Osteoblast (primary cell): ENCODE measurements at regions not wholly inside any gene's neighbourhood (a gene's known extent, or its start where the extent isn't known, plus 50 kb on each side); places are given as distances from the start of the nearest gene placed in this dataset.

Experiments used
- DNase-seq: peaks from one replicate; pipeline ENCODE4 v3.0.0; 2011; ENCODE audit warnings: low spot score, mixed read lengths; ENCODE audit not compliant: insufficient read length; ENCODE audit errors: missing footprints
- H2AFZ ChIP-seq: 2 replicates; pipeline ENCODE4 v1.6.0; 2011; ENCODE audit warnings: mild to moderate bottlenecking, low read length
- H3K27ac ChIP-seq: 2 replicates; pipeline ENCODE4 v1.5.1; 2011; ENCODE audit warnings: mild to moderate bottlenecking, low read depth, low read length, moderate library complexity
- H3K27me3 ChIP-seq: 2 replicates; pipeline ENCODE4 v1.6.0; 2012; ENCODE audit warnings: mild to moderate bottlenecking, control low read depth, inconsistent platforms, low read length, moderate library complexity; ENCODE audit not compliant: insufficient read depth
- H3K36me3 ChIP-seq: 2 replicates; pipeline ENCODE4 v1.5.1; 2011; ENCODE audit warnings: mild to moderate bottlenecking, low read length, control low read depth, moderate library complexity; ENCODE audit not compliant: insufficient read depth
- H3K4me1 ChIP-seq: 2 replicates; pipeline ENCODE4 v1.5.1; 2011; ENCODE audit warnings: mild to moderate bottlenecking, low read length, control low read depth, moderate library complexity; ENCODE audit not compliant: insufficient read depth
- H3K4me2 ChIP-seq: 2 replicates; pipeline ENCODE4 v1.6.0; 2011; ENCODE audit warnings: mild to moderate bottlenecking, low read length; ENCODE audit not compliant: insufficient read depth
- H3K4me3 ChIP-seq: fragments of 200-600 bp; sonication (generic); 3 replicates; pipeline ENCODE4 v1.5.1; 2012; ENCODE audit warnings: mild to moderate bottlenecking, low read length, inconsistent platforms; ENCODE audit not compliant: insufficient read depth
- H3K79me2 ChIP-seq: 2 replicates; pipeline ENCODE4 v1.6.0; 2012; ENCODE audit warnings: mild to moderate bottlenecking, low read length, control low read depth, inconsistent platforms; ENCODE audit not compliant: insufficient read depth
- H3K9me3 ChIP-seq: 2 replicates; pipeline ENCODE4 v1.5.1; 2011; ENCODE audit warnings: low read depth, low read length, control low read depth
- H4K20me1 ChIP-seq: 2 replicates; pipeline ENCODE4 v1.6.0; 2012; ENCODE audit warnings: mild to moderate bottlenecking, low read length, control low read depth; ENCODE audit not compliant: insufficient read depth
- TF ChIP-seq, protein P1 (sequence below): IDR thresholded peaks from 2 replicates; pipeline ENCODE4 v1.5.1; 2011; ENCODE audit warnings: mild to moderate bottlenecking, low read depth, low read length, moderate library complexity; ENCODE audit errors: extremely low read depth

GRCh38 chr5:18051953-18052352 lies 417.7 kb downstream of the TAF11L14 start:
- DNase-seq = no peak

GRCh38 chr5:18052569-18052968 lies 418.3 kb downstream of the TAF11L14 start:
- Histone ChIP-seq H3K4me1 (no peaks in the 10 kb centered on the region), H3K9me3 (no peaks in the 10 kb centered on the region), H3K79me2 (no peaks in the 10 kb centered on the region), H4K20me1 (no peaks in the 10 kb centered on the region), H3K4me2 (no peak overlapping the region), H3K27me3 (no peaks in the 10 kb centered on the region), H2AFZ (no peak overlapping the region), H3K27ac (no peak overlapping the region), H3K4me3 (no peak overlapping the region), H3K36me3 (no peaks in the 10 kb centered on the region)
- DNase-seq = no peak
- TF ChIP-seq, protein P1, sequence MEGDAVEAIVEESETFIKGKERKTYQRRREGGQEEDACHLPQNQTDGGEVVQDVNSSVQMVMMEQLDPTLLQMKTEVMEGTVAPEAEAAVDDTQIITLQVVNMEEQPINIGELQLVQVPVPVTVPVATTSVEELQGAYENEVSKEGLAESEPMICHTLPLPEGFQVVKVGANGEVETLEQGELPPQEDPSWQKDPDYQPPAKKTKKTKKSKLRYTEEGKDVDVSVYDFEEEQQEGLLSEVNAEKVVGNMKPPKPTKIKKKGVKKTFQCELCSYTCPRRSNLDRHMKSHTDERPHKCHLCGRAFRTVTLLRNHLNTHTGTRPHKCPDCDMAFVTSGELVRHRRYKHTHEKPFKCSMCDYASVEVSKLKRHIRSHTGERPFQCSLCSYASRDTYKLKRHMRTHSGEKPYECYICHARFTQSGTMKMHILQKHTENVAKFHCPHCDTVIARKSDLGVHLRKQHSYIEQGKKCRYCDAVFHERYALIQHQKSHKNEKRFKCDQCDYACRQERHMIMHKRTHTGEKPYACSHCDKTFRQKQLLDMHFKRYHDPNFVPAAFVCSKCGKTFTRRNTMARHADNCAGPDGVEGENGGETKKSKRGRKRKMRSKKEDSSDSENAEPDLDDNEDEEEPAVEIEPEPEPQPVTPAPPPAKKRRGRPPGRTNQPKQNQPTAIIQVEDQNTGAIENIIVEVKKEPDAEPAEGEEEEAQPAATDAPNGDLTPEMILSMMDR = no peak

More at GRCh38 chr5:18051953-18052352, 417.7 kb downstream of the TAF11L14 start:
- Histone ChIP-seq H3K4me1 (no peaks in the 10 kb centered on the region), H3K4me2 (no peak overlapping the region), H2AFZ (no peak overlapping the region), H3K27ac (no peak overlapping the region), H3K4me3 (no peak overlapping the region), H3K9me3 (peaks cover 3% of the 10 kb centered on the region), H3K36me3 (no peaks in the 10 kb centered on the region), H3K79me2 (no peaks in the 10 kb centered on the region), H3K27me3 (no peaks in the 10 kb centered on the region), H4K20me1 (no peaks in the 10 kb centered on the region)
- TF ChIP-seq, protein P1 = no peak

DNA sequence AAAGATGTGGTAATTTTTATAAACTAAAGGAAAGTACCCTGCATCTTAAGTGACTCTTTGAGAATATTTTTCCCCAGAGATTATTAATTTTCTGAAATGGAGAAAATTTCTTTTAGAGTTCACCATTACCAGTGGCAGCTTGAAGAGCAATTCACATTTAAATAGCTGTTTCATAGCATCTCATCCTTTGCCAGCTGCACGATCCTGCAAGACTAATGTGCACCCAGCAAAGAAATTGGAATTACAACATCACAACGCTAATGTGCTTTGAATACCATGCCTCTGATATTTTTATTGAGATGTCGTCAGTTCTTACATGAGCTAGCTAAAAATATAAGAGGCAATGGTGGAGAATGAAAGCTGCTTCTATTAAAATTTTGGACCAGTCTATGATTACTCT lies 423.5 kb downstream of the TAF11L14 start:
- H3K27me3 ChIP-seq = no peaks in the 10 kb centered on the region
- no peaks in the 10 kb centered on the region for H3K36me3 ChIP-seq
- no peaks in the 10 kb centered on the region for H3K9me3 ChIP-seq
- H2AFZ ChIP-seq = no peak overlapping the region
- TF ChIP-seq, protein P1 = no peak
- no peaks in the 10 kb centered on the region for H3K4me1 ChIP-seq
- DNase-seq = no peak
- no peak overlapping the region for H3K4me2 ChIP-seq
- H3K79me2 ChIP-seq = no peaks in the 10 kb centered on the region
- H3K27ac ChIP-seq = no peak overlapping the region
- H4K20me1 ChIP-seq = no peaks in the 10 kb centered on the region
- H3K4me3 ChIP-seq = no peak overlapping the region

DNA sequence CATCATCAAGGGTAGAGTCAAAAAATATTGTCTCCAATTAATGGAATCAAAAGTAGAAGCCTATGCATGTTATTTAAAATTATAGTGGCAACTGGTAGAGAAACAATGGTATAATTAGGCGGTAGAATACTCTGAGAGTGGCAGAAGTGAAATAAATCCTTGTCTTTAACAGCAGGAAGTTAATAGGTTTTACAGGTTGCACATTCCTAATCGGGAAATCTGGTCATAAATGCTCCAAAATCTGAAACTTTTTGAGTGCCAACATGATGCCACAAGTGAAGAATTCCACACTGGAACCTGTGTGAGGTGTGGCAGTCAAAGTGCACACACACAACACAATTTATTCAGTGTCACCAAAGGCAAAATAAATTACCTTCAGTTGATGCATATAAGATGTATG lies 433.4 kb downstream of the TAF11L14 start:
- no peak overlapping the region for H3K4me3 ChIP-seq
- no peaks in the 10 kb centered on the region for H3K4me1 ChIP-seq
- DNase-seq = no peak
- TF ChIP-seq, protein P1 = no peak
- H3K79me2 ChIP-seq = no peaks in the 10 kb centered on the region
- no peak overlapping the region for H3K4me2 ChIP-seq
- H3K36me3 ChIP-seq = no peaks in the 10 kb centered on the region
- H4K20me1 ChIP-seq = no peaks in the 10 kb centered on the region
- peaks cover 2% of the 10 kb centered on the region for H3K9me3 ChIP-seq
- no peak overlapping the region for H3K27ac ChIP-seq
- H3K27me3 ChIP-seq = no peaks in the 10 kb centered on the region
- no peak overlapping the region for H2AFZ ChIP-seq
